HCT116 (cell line): ENCODE measurements at regions not wholly inside any gene's neighbourhood (a gene's known extent, or its start where the extent isn't known, plus 50 kb on each side); places are given as distances from the start of the nearest gene placed in this dataset.
"Not testable (repeated sequence)": the region's sequence is repeated elsewhere in the genome, so short reads cannot be mapped to it uniquely, and the experiment has no call there.

Experiments used
- EGR1 ChIP-seq: IDR thresholded peaks from 2 replicates; pipeline ENCODE4 v1.6.1; 2012; ENCODE audit warnings: low read depth
- EZH2phosphoT487 ChIP-seq: fragments of 200-600 bp; IDR thresholded peaks from 2 replicates; pipeline ENCODE4 v1.6.1; 2018; ENCODE audit warnings: antibody characterized with exemption, borderline replicate concordance
- POLR2AphosphoS5 ChIP-seq: IDR thresholded peaks from 2 replicates; pipeline ENCODE4 v1.6.1; 2011; ENCODE audit warnings: mild to moderate bottlenecking, low read depth, low read length, moderate library complexity
- SIN3A ChIP-seq: IDR thresholded peaks from 2 replicates; pipeline ENCODE4 v1.6.1; 2012; ENCODE audit warnings: low read depth
- YY1 ChIP-seq: IDR thresholded peaks from 2 replicates; pipeline ENCODE4 v1.6.1; 2011; ENCODE audit warnings: low read length, low read depth, moderate library complexity, mild to moderate bottlenecking; ENCODE audit not compliant: insufficient replicate concordance; ENCODE audit errors: extremely low read depth
- ZFX ChIP-seq: fragments of 450-650 bp; IDR thresholded peaks from 2 replicates; pipeline ENCODE4 v1.6.1; 2017
- TF ChIP-seq, protein P1 (sequence below), 3 experiments: fragments of 200-600 bp in 1 of 3; sonication (generic) in 1 of 3; IDR thresholded peaks in 2 of 3; conservative IDR thresholded peaks in 1 of 3; 2 replicates each; pipeline ENCODE4 v1.5.1; 2012 to 2017; ENCODE audit warnings: low read depth in 2 of 3, low read length in 2 of 3, antibody characterized with exemption in 1 of 3, borderline replicate concordance in 1 of 3, control low read depth in 1 of 3, mild to moderate bottlenecking in 1 of 3, mixed read lengths in 1 of 3, mixed run types in 1 of 3, moderate library complexity in 1 of 3; ENCODE audit not compliant: insufficient read depth in 1 of 3

- TF ChIP-seq YY1, EGR1, ZFX, POLR2AphosphoS5, SIN3A, EZH2phosphoT487: not testable (repeated sequence)
- TF ChIP-seq, protein P1, sequence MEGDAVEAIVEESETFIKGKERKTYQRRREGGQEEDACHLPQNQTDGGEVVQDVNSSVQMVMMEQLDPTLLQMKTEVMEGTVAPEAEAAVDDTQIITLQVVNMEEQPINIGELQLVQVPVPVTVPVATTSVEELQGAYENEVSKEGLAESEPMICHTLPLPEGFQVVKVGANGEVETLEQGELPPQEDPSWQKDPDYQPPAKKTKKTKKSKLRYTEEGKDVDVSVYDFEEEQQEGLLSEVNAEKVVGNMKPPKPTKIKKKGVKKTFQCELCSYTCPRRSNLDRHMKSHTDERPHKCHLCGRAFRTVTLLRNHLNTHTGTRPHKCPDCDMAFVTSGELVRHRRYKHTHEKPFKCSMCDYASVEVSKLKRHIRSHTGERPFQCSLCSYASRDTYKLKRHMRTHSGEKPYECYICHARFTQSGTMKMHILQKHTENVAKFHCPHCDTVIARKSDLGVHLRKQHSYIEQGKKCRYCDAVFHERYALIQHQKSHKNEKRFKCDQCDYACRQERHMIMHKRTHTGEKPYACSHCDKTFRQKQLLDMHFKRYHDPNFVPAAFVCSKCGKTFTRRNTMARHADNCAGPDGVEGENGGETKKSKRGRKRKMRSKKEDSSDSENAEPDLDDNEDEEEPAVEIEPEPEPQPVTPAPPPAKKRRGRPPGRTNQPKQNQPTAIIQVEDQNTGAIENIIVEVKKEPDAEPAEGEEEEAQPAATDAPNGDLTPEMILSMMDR (IDR thresholded peaks at IDR 0.05 in 2 of 3, conservative IDR thresholded peaks at IDR 0.05 in 1 of 3; ENCODE audit: borderline replicate concordance in 1 of 3, insufficient read depth in 1 of 3, low read depth in 2 of 3, low read length in 2 of 3) = not testable (repeated sequence)
Observed at GRCh38 chr11:45372414-45372813, 86.3 kb upstream of the SYT13 start.
